ENCODE measurements at regions not wholly inside any gene's neighbourhood (a gene's known extent, or its start where the extent isn't known, plus 50 kb on each side); places are given as distances from the start of the nearest gene placed in this dataset.

GRCh38 chr16:25478476-25478875, 213.3 kb upstream of the HS3ST4 start:
- Histone ChIP-seq H3K9me3 (ENCODE audit: control insufficient read depth, low read depth, low read length) (peaks cover 2% of the 10 kb centered on the region), H3K4me1 (ENCODE audit: control insufficient read depth, extremely low read depth, insufficient read depth, low read length) (no peaks in the 10 kb centered on the region), H3K27me3 (ENCODE audit: control insufficient read depth, extremely low read depth, insufficient read depth, low read length) (no peaks in the 10 kb centered on the region), H2AFZ (ENCODE audit: control insufficient read depth, low read length) (no peak overlapping the region), H4K20me1 (ENCODE audit: control insufficient read depth, extremely low read depth, insufficient read depth, low read length) (no peaks in the 10 kb centered on the region), H3K27ac (ENCODE audit: control insufficient read depth, insufficient read depth, low read length) (no peak overlapping the region), H3K4me3 (ENCODE audit: control insufficient read depth in 2 of 3, extremely low read depth in 1 of 3, insufficient read depth in 2 of 3, low read depth in 1 of 3, low read length in 3 of 3) (no peak overlapping the region), H3K79me2 (ENCODE audit: control insufficient read depth, insufficient read depth, low read length) (no peaks in the 10 kb centered on the region), H3K9ac (ENCODE audit: control insufficient read depth, extremely low read depth, insufficient read depth, low read length) (no peak overlapping the region), H3K9me1 (ENCODE audit: control insufficient read depth, extremely low read depth, insufficient read depth, low read length) (no peaks in the 10 kb centered on the region), H3K36me3 (ENCODE audit: control insufficient read depth in 2 of 2, extremely low read depth in 1 of 2, insufficient read depth in 2 of 2, low read length in 2 of 2) (no peaks in the 10 kb centered on the region), H3K4me2 (ENCODE audit: control insufficient read depth, extremely low read depth, insufficient read depth, low read depth, low read length) (no peak overlapping the region)
- dilution Hi-C loops (cut with MboI; ENCODE audit: extremely low pct_ligation_motif_present, low sequenced_read_pairs), result no loop called here
- TF ChIP-seq CTCF (optimal IDR thresholded peaks at IDR 0.05 in 1 of 3, IDR thresholded peaks at IDR 0.05 in 1 of 3, conservative IDR thresholded peaks at IDR 0.05 in 1 of 3; ENCODE audit: extremely low read depth in 1 of 3, insufficient read depth in 2 of 3, low read length in 3 of 3) (no peak), EZH2 (IDR thresholded peaks at IDR 0.05; ENCODE audit: low read length) (no peak)
- DNase-seq (ENCODE audit: low read depth, low spot score) (no peak), FAIRE-seq (no peak)

GRCh38 chr16:25464058-25464457, 206.4 kb upstream of the ZKSCAN2 start:
- Histone ChIP-seq H4K20me1 (ENCODE audit: control insufficient read depth, extremely low read depth, insufficient read depth, low read length) (no peaks in the 10 kb centered on the region), H3K4me1 (ENCODE audit: control insufficient read depth, extremely low read depth, insufficient read depth, low read length) (no peaks in the 10 kb centered on the region), H3K27me3 (ENCODE audit: control insufficient read depth, extremely low read depth, insufficient read depth, low read length) (no peaks in the 10 kb centered on the region), H3K79me2 (ENCODE audit: control insufficient read depth, insufficient read depth, low read length) (no peaks in the 10 kb centered on the region), H3K9me1 (ENCODE audit: control insufficient read depth, extremely low read depth, insufficient read depth, low read length) (no peaks in the 10 kb centered on the region), H3K4me3 (ENCODE audit: control insufficient read depth in 2 of 3, extremely low read depth in 1 of 3, insufficient read depth in 2 of 3, low read depth in 1 of 3, low read length in 3 of 3) (no peak overlapping the region), H3K9me3 (ENCODE audit: control insufficient read depth, low read depth, low read length) (no peaks in the 10 kb centered on the region), H3K9ac (ENCODE audit: control insufficient read depth, extremely low read depth, insufficient read depth, low read length) (no peak overlapping the region), H3K36me3 (ENCODE audit: control insufficient read depth in 2 of 2, extremely low read depth in 1 of 2, insufficient read depth in 2 of 2, low read length in 2 of 2) (no peaks in the 10 kb centered on the region), H2AFZ (ENCODE audit: control insufficient read depth, low read length) (no peak overlapping the region), H3K27ac (ENCODE audit: control insufficient read depth, insufficient read depth, low read length) (no peak overlapping the region), H3K4me2 (ENCODE audit: control insufficient read depth, extremely low read depth, insufficient read depth, low read depth, low read length) (no peak overlapping the region)
- dilution Hi-C loops (cut with MboI; ENCODE audit: extremely low pct_ligation_motif_present, low sequenced_read_pairs), result no loop called here
- FAIRE-seq (no peak), DNase-seq (ENCODE audit: low read depth, low spot score) (no peak)
- TF ChIP-seq EZH2 (IDR thresholded peaks at IDR 0.05; ENCODE audit: low read length) (no peak), CTCF (optimal IDR thresholded peaks at IDR 0.05 in 1 of 3, IDR thresholded peaks at IDR 0.05 in 1 of 3, conservative IDR thresholded peaks at IDR 0.05 in 1 of 3; ENCODE audit: extremely low read depth in 1 of 3, insufficient read depth in 2 of 3, low read length in 3 of 3) (no peak)

Data from keratinocyte (primary cell).